Fibroblast of lung (primary cell): ENCODE measurements at regions not wholly inside any gene's neighbourhood (a gene's known extent, or its start where the extent isn't known, plus 50 kb on each side); places are given as distances from the start of the nearest gene placed in this dataset.

Source experiments
- DNase-seq, 2 donors: peaks; one replicate each; pipeline versions ENCODE4 v3.0.0 to v3.0.0-alpha.2; 2010; ENCODE audit warnings: low read depth in 2 of 2
- H2AFZ ChIP-seq: 2 replicates; pipeline ENCODE4 v1.5.1; 2012; ENCODE audit warnings: low read length, control low read depth, inconsistent platforms
- H3K27ac ChIP-seq: 2 replicates; pipeline ENCODE4 v1.5.1; 2011; ENCODE audit warnings: low read length, control low read depth; ENCODE audit not compliant: insufficient read depth
- H3K27me3 ChIP-seq: 2 replicates; pipeline ENCODE4 v1.5.1; 2011; ENCODE audit warnings: mild to moderate bottlenecking, low read length; ENCODE audit not compliant: control insufficient read depth, insufficient read depth
- H3K36me3 ChIP-seq: 2 replicates; pipeline ENCODE4 v1.5.1; 2011; ENCODE audit warnings: low read length; ENCODE audit not compliant: control insufficient read depth, insufficient read depth
- H3K4me1 ChIP-seq: 2 replicates; pipeline ENCODE4 v1.5.1; 2011; ENCODE audit warnings: low read length; ENCODE audit not compliant: control insufficient read depth, insufficient read depth; ENCODE audit errors: extremely low read depth
- H3K4me2 ChIP-seq: 2 replicates; pipeline ENCODE4 v1.5.1; 2011; ENCODE audit warnings: low read length, control low read depth; ENCODE audit not compliant: insufficient read depth; ENCODE audit errors: extremely low read depth
- H3K4me3 ChIP-seq, 4 experiments: fragments of 200-600 bp in 1 of 4; sonication (generic) in 1 of 4; replicated peaks in 1 of 4; 2 replicates each; pipeline ENCODE4 v1.5.1; 2011 to 2016; ENCODE audit warnings: low read length in 4 of 4, low read depth in 3 of 4, mild to moderate bottlenecking in 3 of 4, control low read depth in 2 of 4, inconsistent platforms in 1 of 4, mixed read lengths in 1 of 4; ENCODE audit not compliant: insufficient read depth in 1 of 4; ENCODE audit errors: control extremely low read depth in 1 of 4
- H3K79me2 ChIP-seq: 2 replicates; pipeline ENCODE4 v1.5.1; 2012; ENCODE audit warnings: mild to moderate bottlenecking, low read length, inconsistent platforms; ENCODE audit not compliant: control insufficient read depth, insufficient read depth
- H3K9ac ChIP-seq: 2 replicates; pipeline ENCODE4 v1.5.1; 2011; ENCODE audit warnings: mild to moderate bottlenecking, low read length, control low read depth; ENCODE audit not compliant: insufficient read depth
- H3K9me3 ChIP-seq: 2 replicates; pipeline ENCODE4 v1.5.1; 2012; ENCODE audit warnings: low read depth, low read length; ENCODE audit not compliant: control insufficient read depth, insufficient read depth
- H4K20me1 ChIP-seq: 2 replicates; pipeline ENCODE4 v1.5.1; 2011; ENCODE audit warnings: low read length; ENCODE audit not compliant: control insufficient read depth, insufficient read depth; ENCODE audit errors: extremely low read depth
- EZH2 ChIP-seq: IDR thresholded peaks from 2 replicates; pipeline ENCODE4 v1.5.1; 2012; ENCODE audit warnings: low read length, control low read depth, mild to moderate bottlenecking; ENCODE audit errors: missing control alignments
- TF ChIP-seq, protein P1 (sequence below), 2 donors: IDR thresholded peaks in 1 of 2; conservative IDR thresholded peaks in 1 of 2; 1 replicate in 1 of 2; 2 replicates in 1 of 2; pipeline ENCODE4 v1.5.1; 2011 to 2012; ENCODE audit warnings: low read length in 2 of 2, control low read depth in 1 of 2, inconsistent platforms in 1 of 2, low read depth in 1 of 2, mild to moderate bottlenecking in 1 of 2

GRCh38 chr5:142499591-142500226 is 174.9 kb upstream of the SPRY4 start:
- no peaks in the 10 kb centered on the region for H3K79me2 ChIP-seq
- no peak overlapping the region for H3K27ac ChIP-seq
- H3K9me3 ChIP-seq, result no peaks in the 10 kb centered on the region
- no peaks in the 10 kb centered on the region for H3K36me3 ChIP-seq
- H4K20me1 ChIP-seq, result no peaks in the 10 kb centered on the region
- no peak overlapping the region for H3K9ac ChIP-seq
- no peaks in the 10 kb centered on the region for H3K27me3 ChIP-seq
- H3K4me3 ChIP-seq, result no peak overlapping the region
- peak in 1 of 2 donors; percentile 39 for DNase-seq
- TF ChIP-seq, protein P1, sequence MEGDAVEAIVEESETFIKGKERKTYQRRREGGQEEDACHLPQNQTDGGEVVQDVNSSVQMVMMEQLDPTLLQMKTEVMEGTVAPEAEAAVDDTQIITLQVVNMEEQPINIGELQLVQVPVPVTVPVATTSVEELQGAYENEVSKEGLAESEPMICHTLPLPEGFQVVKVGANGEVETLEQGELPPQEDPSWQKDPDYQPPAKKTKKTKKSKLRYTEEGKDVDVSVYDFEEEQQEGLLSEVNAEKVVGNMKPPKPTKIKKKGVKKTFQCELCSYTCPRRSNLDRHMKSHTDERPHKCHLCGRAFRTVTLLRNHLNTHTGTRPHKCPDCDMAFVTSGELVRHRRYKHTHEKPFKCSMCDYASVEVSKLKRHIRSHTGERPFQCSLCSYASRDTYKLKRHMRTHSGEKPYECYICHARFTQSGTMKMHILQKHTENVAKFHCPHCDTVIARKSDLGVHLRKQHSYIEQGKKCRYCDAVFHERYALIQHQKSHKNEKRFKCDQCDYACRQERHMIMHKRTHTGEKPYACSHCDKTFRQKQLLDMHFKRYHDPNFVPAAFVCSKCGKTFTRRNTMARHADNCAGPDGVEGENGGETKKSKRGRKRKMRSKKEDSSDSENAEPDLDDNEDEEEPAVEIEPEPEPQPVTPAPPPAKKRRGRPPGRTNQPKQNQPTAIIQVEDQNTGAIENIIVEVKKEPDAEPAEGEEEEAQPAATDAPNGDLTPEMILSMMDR (conservative IDR thresholded peaks at IDR 0.05 in 1 of 2, IDR thresholded peaks at IDR 0.05 in 1 of 2; ENCODE audit: low read depth in 1 of 2, low read length in 2 of 2), result no peak
- no peak for TF ChIP-seq EZH2
- H3K4me2 ChIP-seq, result no peak overlapping the region
- H3K4me1 ChIP-seq, result no peaks in the 10 kb centered on the region
- H2AFZ ChIP-seq, result no peak overlapping the region

DNA sequence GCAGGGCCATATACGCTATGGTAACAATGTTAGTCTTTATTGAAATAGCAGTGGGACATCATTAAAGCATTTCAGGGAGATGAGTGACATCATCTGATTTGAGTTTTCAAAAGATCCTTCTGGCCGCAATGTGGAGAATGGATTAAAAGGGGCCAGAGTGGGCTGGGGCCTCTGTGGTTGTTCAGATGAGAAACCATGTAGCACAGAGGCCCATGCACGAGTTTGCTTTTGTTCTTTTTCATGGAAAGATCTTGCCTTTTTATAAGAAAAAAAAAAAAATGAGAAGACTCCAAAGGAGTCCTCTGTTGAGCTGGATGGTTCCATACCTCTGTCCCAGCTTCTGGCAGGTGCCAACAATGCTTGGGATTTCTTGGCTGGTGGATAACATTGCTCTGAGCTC is 173.5 kb upstream of the SPRY4 start:
- Histone ChIP-seq H3K27me3 (no peaks in the 10 kb centered on the region), H3K36me3 (no peaks in the 10 kb centered on the region), H3K4me3 (no peak overlapping the region), H3K4me2 (no peak overlapping the region), H3K79me2 (no peaks in the 10 kb centered on the region), H4K20me1 (no peaks in the 10 kb centered on the region), H3K9me3 (no peaks in the 10 kb centered on the region), H3K4me1 (no peaks in the 10 kb centered on the region), H3K27ac (no peak overlapping the region), H3K9ac (no peak overlapping the region), H2AFZ (no peak overlapping the region)
- no peak for TF ChIP-seq EZH2
- TF ChIP-seq, protein P1 (conservative IDR thresholded peaks at IDR 0.05 in 1 of 2, IDR thresholded peaks at IDR 0.05 in 1 of 2; ENCODE audit: low read depth in 1 of 2, low read length in 2 of 2), result no peak
- no peak for DNase-seq

DNA sequence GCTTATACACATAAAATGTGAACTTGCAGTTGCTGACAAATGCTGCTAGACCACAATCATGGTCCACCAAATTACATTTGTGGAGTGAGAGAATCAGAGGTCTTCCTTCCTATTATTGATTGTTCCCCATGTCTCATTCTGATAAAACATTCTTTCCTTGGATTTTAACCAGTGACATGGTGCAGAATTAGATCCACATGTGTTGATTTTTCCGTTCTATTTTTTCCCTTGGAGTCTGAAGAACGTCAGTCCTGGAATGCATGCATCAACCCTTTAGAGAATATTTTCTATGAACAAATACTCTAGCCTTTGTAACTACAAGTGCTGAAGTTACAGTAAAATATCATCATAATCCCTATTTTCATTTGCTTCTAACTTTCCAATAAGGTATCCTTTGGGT is 170.7 kb upstream of the SPRY4 start:
- Histone ChIP-seq H3K9me3 (no peaks in the 10 kb centered on the region), H3K79me2 (no peaks in the 10 kb centered on the region), H3K9ac (no peak overlapping the region), H3K27me3 (no peaks in the 10 kb centered on the region), H3K36me3 (no peaks in the 10 kb centered on the region), H3K4me1 (peaks cover 3% of the 10 kb centered on the region), H3K4me2 (no peak overlapping the region), H3K4me3 (no peak overlapping the region), H2AFZ (no peak overlapping the region), H4K20me1 (no peaks in the 10 kb centered on the region), H3K27ac (no peak overlapping the region)
- TF ChIP-seq EZH2, result no peak
- TF ChIP-seq, protein P1 (conservative IDR thresholded peaks at IDR 0.05 in 1 of 2, IDR thresholded peaks at IDR 0.05 in 1 of 2; ENCODE audit: low read depth in 1 of 2, low read length in 2 of 2), result no peak
- no peak for DNase-seq
